NOMO-1 treated with DMSO at 0.1 percent for 48 hours (cell line): ENCODE measurements at regions not wholly inside any gene's neighbourhood (a gene's known extent, or its start where the extent isn't known, plus 50 kb on each side); places are given as distances from the start of the nearest gene placed in this dataset.
"Not testable (repeated sequence)": the region's sequence is repeated elsewhere in the genome, so short reads cannot be mapped to it uniquely, and the experiment has no call there.

ENCODE experiments used
- DNase-seq: peaks from one replicate; lab custom pipeline; 2025; ENCODE audit not compliant: unreplicated experiment; lab: John Stamatoyannopoulos, UW

- not testable (repeated sequence) for DNase-seq
Measured at GRCh38 chr7:106713452-106713851, 52.5 kb upstream of the CCDC71L start.

GRCh38 chr7:106714590-106715442, 53.9 kb upstream of the CCDC71L start:
- DNase-seq: not testable (repeated sequence)

DNA sequence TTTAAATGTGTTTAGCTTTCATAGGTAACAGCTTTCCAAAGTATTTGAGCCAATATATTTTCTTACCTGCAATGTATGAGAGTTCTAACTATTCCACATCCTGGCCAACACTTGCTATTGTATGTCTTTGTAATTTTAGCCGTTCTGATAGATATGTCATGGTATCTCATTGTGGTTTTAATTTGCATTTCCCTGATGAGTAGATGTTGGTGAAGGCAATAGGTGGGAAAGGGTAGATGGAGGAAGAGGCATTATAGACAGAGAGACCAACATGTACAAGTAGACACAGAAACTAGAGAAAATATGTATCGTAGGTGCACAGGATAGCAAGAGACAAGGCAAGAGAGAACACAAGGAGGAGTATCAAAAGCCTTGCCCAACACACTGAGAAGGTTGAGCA, 54.8 kb upstream of the CCDC71L start:
- no peak for DNase-seq

DNA sequence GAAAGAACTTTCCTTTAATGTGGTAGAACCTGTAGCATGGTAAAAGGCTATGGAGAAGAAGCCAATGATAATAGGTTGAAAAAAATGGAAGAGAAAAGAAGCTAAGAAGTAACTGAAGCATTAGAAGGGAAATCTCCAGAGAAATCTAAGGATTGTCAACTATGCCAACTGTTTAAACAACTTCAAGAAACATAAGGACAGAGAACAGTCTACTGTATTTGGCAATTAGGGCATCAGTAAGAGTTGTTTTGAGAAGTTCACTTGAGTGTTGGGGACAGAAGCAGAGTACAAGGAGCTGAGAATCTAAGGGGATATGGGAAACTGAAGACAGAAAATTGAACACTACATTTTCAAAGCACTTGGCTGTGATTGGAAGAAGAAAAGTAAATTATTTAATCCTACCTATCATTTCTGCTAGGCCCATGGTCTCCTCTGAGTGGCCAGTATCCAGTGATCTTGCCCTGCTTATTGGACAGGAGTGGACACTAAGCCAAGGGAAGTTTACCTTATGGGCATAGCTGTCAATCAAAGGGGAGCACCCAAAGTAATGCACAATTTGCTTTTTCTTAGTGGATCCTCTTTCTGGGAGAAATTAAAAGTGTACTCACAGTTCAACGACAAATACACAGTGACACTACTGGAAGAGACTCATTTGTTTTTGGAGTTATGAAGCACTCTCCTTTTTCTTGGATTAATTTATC, 56.4 kb upstream of the CCDC71L start:
- DNase-seq: no peak

DNA sequence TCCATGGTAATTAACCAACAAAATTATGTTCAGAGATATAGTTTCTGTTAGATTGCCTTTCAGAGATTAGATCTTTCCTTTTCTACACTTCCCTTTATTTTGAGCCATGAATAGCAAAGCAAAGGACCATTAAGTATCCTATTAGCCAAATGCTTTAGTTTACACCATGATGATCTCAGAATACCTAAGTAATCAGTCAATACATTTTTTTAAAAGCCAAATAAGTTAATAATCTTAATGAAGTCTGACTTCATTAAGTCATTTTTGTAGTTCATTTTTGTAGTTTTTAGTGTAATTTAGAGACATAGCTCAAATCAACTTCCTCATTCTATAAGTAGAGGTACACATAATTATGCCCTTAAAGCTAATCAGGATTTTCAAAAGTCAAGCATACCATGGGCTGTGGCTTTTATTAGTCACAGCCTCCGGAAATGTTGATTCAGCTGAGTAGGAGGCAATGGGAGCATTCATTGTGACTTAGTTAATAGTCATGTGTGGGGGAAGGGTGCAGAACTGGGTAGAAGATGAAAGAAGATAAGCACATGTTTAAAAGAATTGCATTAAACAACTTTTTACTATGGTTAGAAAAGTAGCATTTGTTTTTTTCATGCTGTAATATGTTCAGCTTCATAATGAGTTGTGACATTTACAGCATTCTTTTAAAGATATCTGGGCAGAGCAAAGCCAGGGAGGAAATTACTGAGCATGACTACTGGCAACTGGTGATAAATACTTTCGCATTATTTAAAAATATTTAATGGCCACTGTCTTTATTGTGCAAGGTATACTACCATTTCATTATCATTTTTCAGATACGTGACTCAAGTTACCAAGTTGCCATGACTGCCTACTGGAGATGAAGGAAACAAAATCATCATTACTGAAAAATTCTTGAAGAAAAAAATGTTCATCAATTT, 57.3 kb upstream of the CCDC71L start:
- DNase-seq: peak; percentile 86

GRCh38 chr7:106720641-106721040, 59.7 kb upstream of the CCDC71L start:
- peak; percentile 14 for DNase-seq

- peak; percentile 60 for DNase-seq
Measured at GRCh38 chr7:106721816-106722785, 61.1 kb upstream of the CCDC71L start.

DNA sequence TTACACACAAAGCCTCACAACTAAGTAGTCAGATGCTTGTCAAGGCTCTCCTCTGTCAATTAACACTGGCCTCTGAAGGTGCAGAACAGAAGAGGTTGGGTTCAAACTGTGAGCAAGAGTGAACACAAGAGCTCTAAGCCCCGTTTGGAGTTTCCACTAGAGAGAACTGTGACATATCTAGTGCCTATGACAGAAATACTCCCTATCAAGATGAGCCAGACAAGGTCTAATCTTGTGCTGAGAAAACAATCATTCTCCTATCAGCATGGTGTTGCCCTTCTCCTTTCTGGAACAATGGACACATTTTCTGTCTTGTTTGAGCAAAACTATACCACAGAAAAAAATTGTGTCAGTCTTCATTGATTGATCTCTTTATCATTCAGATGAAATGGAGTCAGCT, 62.4 kb upstream of the CCDC71L start:
- DNase-seq: no peak

DNA sequence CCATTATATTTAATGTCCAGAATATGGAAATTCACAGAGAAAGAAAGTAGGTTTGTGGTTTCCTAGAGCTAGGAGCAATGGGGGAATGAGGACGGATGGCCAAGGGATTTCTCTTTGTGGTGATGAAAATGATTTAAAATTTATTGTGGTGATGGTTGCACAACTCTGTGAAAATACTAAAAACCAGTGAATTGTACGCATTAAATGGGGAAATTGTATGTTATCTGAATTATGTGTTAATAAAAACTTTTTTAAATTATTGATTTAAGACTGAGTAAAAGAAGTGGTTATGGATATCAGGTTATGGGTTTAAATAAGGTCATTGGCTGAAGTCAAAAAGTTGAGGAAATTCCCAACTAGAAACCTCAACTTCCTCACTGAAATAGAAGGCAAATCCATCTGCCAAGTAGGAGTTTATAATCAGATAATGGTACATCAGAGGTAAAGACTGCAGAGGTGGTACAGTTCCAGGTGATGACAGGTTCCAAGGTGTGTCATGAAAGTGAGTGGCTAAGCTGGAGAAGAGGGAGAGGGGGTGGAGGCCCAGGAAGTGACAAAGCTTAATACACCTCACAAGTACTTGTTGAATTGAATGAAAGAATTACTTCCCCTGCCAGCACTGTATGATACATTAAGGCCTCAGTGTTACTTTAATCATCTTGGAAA, 68.9 kb upstream of the CCDC71L start:
- no peak for DNase-seq

- DNase-seq: peak; percentile 68
Measured at GRCh38 chr7:106731187-106731586, 70.2 kb upstream of the CCDC71L start.

DNA sequence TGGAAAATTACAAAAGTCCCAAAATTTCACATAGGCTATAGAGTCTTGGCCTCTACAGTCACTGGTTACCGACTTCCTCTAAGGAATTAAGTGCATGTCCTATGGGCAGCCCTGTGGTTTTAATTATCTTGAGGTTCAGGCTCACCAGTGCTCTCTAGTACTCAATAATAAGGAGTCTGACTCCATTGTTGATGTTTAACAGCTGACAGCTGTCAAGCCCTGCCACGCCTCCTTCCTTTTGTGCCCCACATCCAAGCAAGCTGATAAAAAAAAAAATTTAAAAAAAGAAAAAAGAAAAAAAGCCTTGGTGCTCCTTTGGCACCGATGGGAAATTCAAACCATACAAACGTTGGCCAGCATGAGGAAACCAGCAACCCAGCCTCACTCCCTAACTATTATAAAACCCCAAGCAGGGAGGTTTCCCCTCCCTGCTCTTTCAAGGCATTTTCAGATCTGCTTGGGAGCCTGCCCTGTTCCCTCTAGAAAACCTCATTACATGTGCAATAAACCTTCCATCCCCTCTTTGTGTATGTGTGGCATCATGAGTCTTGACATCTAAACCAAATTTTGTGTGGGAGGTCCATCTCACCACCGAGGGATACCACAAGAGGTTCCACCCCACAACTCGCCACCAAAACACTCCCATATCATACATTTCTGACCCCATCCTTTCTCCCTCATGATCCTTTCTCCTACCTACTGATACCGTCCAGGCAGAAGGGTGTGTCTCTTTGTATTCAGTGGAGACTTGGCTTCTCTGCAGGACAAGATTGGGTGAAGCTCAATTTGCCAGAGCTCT, 70.9 kb upstream of the CCDC71L start:
- DNase-seq: no peak

- no peak for DNase-seq
Measured at GRCh38 chr7:106735637-106736036, 74.7 kb upstream of the CCDC71L start.

DNA sequence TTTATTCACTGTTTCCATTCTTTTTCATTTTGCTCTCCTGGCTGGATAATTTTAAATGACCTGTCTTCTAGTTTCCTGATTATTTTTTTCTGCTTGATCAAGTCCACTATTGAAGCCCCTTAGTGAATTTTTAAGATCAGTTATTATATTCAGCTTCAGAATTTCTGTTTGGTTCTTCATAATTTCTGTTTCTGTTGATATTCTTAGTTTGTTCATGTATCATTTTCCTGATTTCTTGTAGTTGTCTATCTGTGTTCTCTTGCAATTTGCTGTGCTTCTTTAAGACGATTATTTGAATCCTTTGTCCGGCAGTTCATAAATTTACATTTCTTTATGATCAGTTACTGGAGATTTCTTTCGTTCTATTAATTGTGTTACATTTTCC, 75.2 kb upstream of the CCDC71L start:
- no peak for DNase-seq

- DNase-seq: peak; percentile 62
Measured at GRCh38 chr7:106736508-106737201, 75.7 kb upstream of the CCDC71L start.

DNA sequence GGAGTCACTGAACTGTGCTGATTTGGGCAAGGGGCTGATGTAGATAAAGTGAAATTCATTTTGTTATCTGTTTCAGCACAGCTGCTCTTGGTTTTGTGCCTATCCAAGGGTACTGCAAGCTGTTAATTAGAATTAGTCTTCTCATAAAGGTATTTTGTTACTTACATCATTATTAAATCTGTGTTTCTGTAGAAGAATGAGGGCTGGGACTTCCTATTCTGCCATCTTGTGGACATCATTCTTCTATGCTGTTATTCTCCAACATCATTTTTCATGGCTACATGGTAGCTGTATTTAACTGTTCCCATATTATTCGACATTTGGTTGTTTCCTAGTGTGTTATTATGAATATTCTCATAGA, 76.2 kb upstream of the CCDC71L start:
- DNase-seq: no peak

DNA sequence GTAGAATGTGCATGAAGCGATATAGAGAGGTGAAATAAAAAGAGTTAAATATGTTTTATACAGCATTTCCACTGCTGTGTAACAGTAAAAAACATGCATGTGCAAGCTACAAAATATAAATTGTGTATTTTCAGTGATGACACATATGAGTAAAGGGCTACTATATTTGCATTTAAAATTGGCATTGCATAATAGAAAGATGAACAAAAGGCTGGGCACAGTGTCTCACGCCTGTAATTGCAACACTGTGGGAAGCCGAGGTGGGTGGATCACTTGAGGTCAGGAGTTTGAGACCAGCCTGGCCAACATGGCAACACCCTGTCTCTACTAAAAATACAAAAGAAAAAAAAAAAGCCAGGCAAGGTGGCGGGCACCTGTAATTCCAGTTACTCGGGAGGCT, 79.8 kb upstream of the CCDC71L start:
- DNase-seq: peak; percentile 15

GRCh38 chr7:106744563-106745091, 83.7 kb upstream of the CCDC71L start:
- no peak for DNase-seq

GRCh38 chr7:106747301-106747700, 86.3 kb upstream of the CCDC71L start:
- DNase-seq: peak; percentile 11
